Adrenal gland (tissue), 5 donors: ENCODE measurements at regions not wholly inside any gene's neighbourhood (a gene's known extent, or its start where the extent isn't known, plus 50 kb on each side); places are given as distances from the start of the nearest gene placed in this dataset.

ENCODE experiments used
- POLR2A ChIP-seq, 2 donors: fragments of 450-650 bp; IDR thresholded peaks; one replicate each; pipeline ENCODE4 v1.6.1; 2017; ENCODE audit warnings: antibody characterized with exemption in 2 of 2, mild to moderate bottlenecking in 2 of 2, moderate library complexity in 1 of 2
- TF ChIP-seq, protein P1 (sequence below), 6 experiments: fragments of 450-650 bp in 4 of 6; fragments of 200-600 bp in 2 of 6; sonication (generic) in 1 of 6; IDR thresholded peaks; 1 replicate in 5 of 6; 2 replicates in 1 of 6; pipeline versions ENCODE4 v1.5.1 to v1.8.0; 2016 to 2021; ENCODE audit warnings: antibody characterized with exemption in 6 of 6, mild to moderate bottlenecking in 2 of 6, moderate library complexity in 1 of 6
- donor health status: DM: no; HTN: no; CAD: no.

GRCh38 chr11:128239306-128239705 lies 348.1 kb downstream of the ETS1 start:
- TF ChIP-seq, protein P1, sequence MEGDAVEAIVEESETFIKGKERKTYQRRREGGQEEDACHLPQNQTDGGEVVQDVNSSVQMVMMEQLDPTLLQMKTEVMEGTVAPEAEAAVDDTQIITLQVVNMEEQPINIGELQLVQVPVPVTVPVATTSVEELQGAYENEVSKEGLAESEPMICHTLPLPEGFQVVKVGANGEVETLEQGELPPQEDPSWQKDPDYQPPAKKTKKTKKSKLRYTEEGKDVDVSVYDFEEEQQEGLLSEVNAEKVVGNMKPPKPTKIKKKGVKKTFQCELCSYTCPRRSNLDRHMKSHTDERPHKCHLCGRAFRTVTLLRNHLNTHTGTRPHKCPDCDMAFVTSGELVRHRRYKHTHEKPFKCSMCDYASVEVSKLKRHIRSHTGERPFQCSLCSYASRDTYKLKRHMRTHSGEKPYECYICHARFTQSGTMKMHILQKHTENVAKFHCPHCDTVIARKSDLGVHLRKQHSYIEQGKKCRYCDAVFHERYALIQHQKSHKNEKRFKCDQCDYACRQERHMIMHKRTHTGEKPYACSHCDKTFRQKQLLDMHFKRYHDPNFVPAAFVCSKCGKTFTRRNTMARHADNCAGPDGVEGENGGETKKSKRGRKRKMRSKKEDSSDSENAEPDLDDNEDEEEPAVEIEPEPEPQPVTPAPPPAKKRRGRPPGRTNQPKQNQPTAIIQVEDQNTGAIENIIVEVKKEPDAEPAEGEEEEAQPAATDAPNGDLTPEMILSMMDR (IDR thresholded peaks at IDR 0.05), result no peak
- TF ChIP-seq POLR2A (IDR thresholded peaks at IDR 0.05), result no peak
